ENCODE measurements at regions not wholly inside any gene's neighbourhood (a gene's known extent, or its start where the extent isn't known, plus 50 kb on each side); places are given as distances from the start of the nearest gene placed in this dataset.
"Not testable (repeated sequence)": the region's sequence is repeated elsewhere in the genome, so short reads cannot be mapped to it uniquely, and the experiment has no call there.

GRCh38 chr9:41779192-41779591, 350.0 kb downstream of the CNTNAP3B start:
- TF ChIP-seq, protein P1, sequence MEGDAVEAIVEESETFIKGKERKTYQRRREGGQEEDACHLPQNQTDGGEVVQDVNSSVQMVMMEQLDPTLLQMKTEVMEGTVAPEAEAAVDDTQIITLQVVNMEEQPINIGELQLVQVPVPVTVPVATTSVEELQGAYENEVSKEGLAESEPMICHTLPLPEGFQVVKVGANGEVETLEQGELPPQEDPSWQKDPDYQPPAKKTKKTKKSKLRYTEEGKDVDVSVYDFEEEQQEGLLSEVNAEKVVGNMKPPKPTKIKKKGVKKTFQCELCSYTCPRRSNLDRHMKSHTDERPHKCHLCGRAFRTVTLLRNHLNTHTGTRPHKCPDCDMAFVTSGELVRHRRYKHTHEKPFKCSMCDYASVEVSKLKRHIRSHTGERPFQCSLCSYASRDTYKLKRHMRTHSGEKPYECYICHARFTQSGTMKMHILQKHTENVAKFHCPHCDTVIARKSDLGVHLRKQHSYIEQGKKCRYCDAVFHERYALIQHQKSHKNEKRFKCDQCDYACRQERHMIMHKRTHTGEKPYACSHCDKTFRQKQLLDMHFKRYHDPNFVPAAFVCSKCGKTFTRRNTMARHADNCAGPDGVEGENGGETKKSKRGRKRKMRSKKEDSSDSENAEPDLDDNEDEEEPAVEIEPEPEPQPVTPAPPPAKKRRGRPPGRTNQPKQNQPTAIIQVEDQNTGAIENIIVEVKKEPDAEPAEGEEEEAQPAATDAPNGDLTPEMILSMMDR (conservative IDR thresholded peaks at IDR 0.05; ENCODE audit: low read length) = not testable (repeated sequence)
- not testable (repeated sequence) for TF ChIP-seq EZH2phosphoT487 (IDR thresholded peaks at IDR 0.05; ENCODE audit: borderline replicate concordance, low read depth, low read length)

All from OCI-LY7 (cell line).